ENCODE measurements at regions not wholly inside any gene's neighbourhood (a gene's known extent, or its start where the extent isn't known, plus 50 kb on each side); places are given as distances from the start of the nearest gene placed in this dataset.

DNA sequence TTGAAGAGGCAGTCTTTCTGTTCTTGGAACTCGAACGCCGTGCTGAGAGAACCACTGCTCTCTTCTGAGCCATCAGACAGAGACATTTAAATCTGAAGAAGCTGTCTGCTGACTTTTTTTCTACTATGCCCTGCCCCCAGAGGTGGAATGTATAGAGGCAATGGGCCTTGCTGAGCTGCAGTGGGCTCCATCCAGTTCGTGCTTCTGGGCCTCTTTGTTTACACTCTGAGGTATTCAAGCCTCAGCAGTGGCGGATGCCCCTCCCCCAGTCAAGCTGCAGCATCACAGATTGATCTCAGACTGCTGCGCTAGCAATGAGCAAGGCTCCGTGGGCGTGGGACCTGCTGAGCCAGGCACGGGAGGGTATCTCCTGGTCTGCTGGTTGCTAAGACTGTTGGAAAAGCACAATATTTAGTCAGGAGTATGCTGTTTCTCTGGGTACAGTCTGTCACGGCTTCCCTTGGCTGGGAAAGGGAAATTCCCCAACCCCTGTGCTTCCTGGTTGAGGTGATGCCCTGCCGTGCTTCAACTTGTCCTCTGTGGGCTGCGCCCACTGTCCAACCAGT is 526.8 kb downstream of the CD109 start:
- no peak for TF ChIP-seq YY1 (IDR thresholded peaks at IDR 0.05; ENCODE audit: insufficient read depth, insufficient read length)
- no peak for TF ChIP-seq ZNF274 (IDR thresholded peaks at IDR 0.05; ENCODE audit: low read depth, low read length)
- TF ChIP-seq SUZ12 (IDR thresholded peaks at IDR 0.05; ENCODE audit: extremely low read depth, insufficient read depth, insufficient read length) = no peak
- Histone ChIP-seq H3K36me3 (ENCODE audit: insufficient read depth, insufficient read length, low read length) (no peaks in the 10 kb centered on the region), H3K9me3 (ENCODE audit: insufficient read depth, low read length) (no peaks in the 10 kb centered on the region), H3K4me3 (ENCODE audit: insufficient read length, low read depth) (peak overlapping the region; percentile 3), H3K27me3 (ENCODE audit: insufficient read depth, insufficient read length) (no peaks in the 10 kb centered on the region), H3K9ac (ENCODE audit: insufficient read length, low read depth) (no peak overlapping the region), H3K4me1 (ENCODE audit: insufficient read depth, insufficient read length) (no peaks in the 10 kb centered on the region)
- peak; percentile 61 for DNase-seq (ENCODE audit: low read depth, low spot score)

GRCh38 chr6:74213995-74214394 is 518.0 kb downstream of the CD109 start:
- TF ChIP-seq ZNF274 (IDR thresholded peaks at IDR 0.05; ENCODE audit: low read depth, low read length) (no peak), SUZ12 (IDR thresholded peaks at IDR 0.05; ENCODE audit: extremely low read depth, insufficient read depth, insufficient read length) (no peak), YY1 (IDR thresholded peaks at IDR 0.05; ENCODE audit: insufficient read depth, insufficient read length) (no peak)
- no peak for DNase-seq (ENCODE audit: low read depth, low spot score)
- Histone ChIP-seq H3K9me3 (ENCODE audit: insufficient read depth, low read length) (no peaks in the 10 kb centered on the region), H3K9ac (ENCODE audit: insufficient read length, low read depth) (no peak overlapping the region), H3K4me3 (ENCODE audit: insufficient read length, low read depth) (no peak overlapping the region), H3K27me3 (ENCODE audit: insufficient read depth, insufficient read length) (no peaks in the 10 kb centered on the region), H3K36me3 (ENCODE audit: insufficient read depth, insufficient read length, low read length) (no peaks in the 10 kb centered on the region), H3K4me1 (ENCODE audit: insufficient read depth, insufficient read length) (no peaks in the 10 kb centered on the region)

DNA sequence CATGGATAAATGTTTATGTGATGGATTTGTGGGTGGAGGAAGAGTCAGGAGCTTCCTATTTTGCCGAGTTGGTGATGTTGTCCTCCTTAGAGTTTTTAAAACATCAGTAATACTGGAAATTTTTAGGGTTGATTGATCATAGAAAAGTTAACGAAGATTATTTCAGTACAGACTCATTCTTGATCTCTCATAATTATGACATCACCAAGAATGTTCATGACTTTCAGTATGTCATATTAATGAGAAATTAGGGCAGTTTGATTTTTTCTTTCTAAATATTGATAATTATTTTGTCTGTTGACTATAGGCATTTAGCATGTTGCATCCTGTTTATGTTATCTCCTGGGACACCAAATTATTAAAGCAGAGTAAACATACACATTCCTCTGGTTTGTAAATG is 512.2 kb downstream of the CD109 start:
- DNase-seq (ENCODE audit: low read depth, low spot score) = no peak
- TF ChIP-seq ZNF274 (IDR thresholded peaks at IDR 0.05; ENCODE audit: low read depth, low read length) (no peak), SUZ12 (IDR thresholded peaks at IDR 0.05; ENCODE audit: extremely low read depth, insufficient read depth, insufficient read length) (no peak), YY1 (IDR thresholded peaks at IDR 0.05; ENCODE audit: insufficient read depth, insufficient read length) (no peak)
- Histone ChIP-seq H3K9ac (ENCODE audit: insufficient read length, low read depth) (no peak overlapping the region), H3K27me3 (ENCODE audit: insufficient read depth, insufficient read length) (no peaks in the 10 kb centered on the region), H3K4me1 (ENCODE audit: insufficient read depth, insufficient read length) (no peaks in the 10 kb centered on the region), H3K4me3 (ENCODE audit: insufficient read length, low read depth) (no peak overlapping the region), H3K9me3 (ENCODE audit: insufficient read depth, low read length) (peaks cover 11% of the 10 kb centered on the region; the same call in 1 of the 2 replicates), H3K36me3 (ENCODE audit: insufficient read depth, insufficient read length, low read length) (no peaks in the 10 kb centered on the region)

DNA sequence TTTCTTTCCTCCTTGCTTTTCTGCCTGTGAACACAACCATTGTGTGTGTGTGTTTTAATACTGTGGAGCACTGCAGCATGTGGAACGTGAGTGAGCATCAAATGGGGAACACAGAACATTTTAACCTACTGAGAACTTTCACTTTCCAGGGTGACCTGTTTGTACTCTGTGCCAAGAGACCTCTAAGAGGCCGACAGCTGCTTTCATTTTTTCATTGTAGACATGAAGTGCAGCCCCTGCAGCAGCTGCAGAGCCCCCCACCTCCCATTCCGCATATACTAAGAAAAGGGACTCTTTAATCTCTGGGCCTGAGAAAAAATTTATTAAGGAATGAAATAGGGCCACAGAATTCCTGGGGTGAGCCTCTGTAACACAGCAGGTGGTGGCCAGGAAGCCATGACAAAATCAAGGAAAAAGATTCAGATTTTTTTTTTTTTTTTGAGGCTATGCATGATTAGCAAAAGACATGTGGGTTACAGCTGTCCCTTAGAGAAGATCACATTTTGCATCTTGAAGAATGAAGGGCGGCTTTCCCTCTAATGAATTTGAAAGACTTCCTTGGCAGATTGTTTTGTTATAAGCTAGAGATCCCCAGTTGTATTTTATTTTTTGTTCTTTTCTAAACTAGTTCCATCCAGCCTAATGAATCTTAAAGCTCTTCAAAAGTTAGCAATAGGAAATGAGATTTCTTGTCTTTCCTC is 503.4 kb downstream of the CD109 start:
- Histone ChIP-seq H3K9ac (ENCODE audit: insufficient read length, low read depth) (no peak overlapping the region), H3K4me3 (ENCODE audit: insufficient read length, low read depth) (no peak overlapping the region), H3K36me3 (ENCODE audit: insufficient read depth, insufficient read length, low read length) (no peaks in the 10 kb centered on the region), H3K9me3 (ENCODE audit: insufficient read depth, low read length) (no peaks in the 10 kb centered on the region), H3K4me1 (ENCODE audit: insufficient read depth, insufficient read length) (no peaks in the 10 kb centered on the region), H3K27me3 (ENCODE audit: insufficient read depth, insufficient read length) (no peaks in the 10 kb centered on the region)
- TF ChIP-seq YY1 (IDR thresholded peaks at IDR 0.05; ENCODE audit: insufficient read depth, insufficient read length) = no peak
- TF ChIP-seq ZNF274 (IDR thresholded peaks at IDR 0.05; ENCODE audit: low read depth, low read length) = no peak
- no peak for TF ChIP-seq SUZ12 (IDR thresholded peaks at IDR 0.05; ENCODE audit: extremely low read depth, insufficient read depth, insufficient read length)
- no peak for DNase-seq (ENCODE audit: low read depth, low spot score)

DNA sequence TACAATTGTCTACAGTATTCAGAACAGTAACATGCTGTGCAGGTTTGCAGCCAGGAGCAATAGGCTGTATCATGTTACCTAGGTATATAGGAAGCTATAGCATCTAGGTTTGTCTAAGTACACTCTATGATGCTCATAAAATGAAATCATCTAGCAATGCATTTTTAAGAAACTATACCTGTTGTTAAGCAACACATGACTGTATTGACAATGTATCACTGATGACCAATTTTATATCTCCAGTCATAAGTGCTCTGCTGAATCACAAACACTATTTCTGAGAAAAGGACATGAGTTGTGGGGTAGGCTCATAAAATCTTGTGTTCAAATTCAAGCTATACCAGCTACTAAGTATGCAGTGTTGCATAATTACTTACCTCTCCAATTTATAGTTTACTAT is 501.3 kb downstream of the CD109 start:
- Histone ChIP-seq H3K4me3 (ENCODE audit: insufficient read length, low read depth) (no peak overlapping the region), H3K9me3 (ENCODE audit: insufficient read depth, low read length) (no peaks in the 10 kb centered on the region; the same call in 1 of the 2 replicates)
- no peak for TF ChIP-seq SUZ12 (IDR thresholded peaks at IDR 0.05; ENCODE audit: extremely low read depth, insufficient read depth, insufficient read length)
- TF ChIP-seq ZNF274 (IDR thresholded peaks at IDR 0.05; ENCODE audit: low read depth, low read length) = no peak
- TF ChIP-seq YY1 (IDR thresholded peaks at IDR 0.05; ENCODE audit: insufficient read depth, insufficient read length) = no peak

GRCh38 chr6:74187811-74188210 is 491.8 kb downstream of the CD109 start:
- TF ChIP-seq SUZ12 (IDR thresholded peaks at IDR 0.05; ENCODE audit: extremely low read depth, insufficient read depth, insufficient read length) = no peak
- TF ChIP-seq ZNF274 (IDR thresholded peaks at IDR 0.05; ENCODE audit: low read depth, low read length) = no peak
- TF ChIP-seq YY1 (IDR thresholded peaks at IDR 0.05; ENCODE audit: insufficient read depth, insufficient read length) = no peak
- Histone ChIP-seq H3K36me3 (ENCODE audit: insufficient read depth, insufficient read length, low read length) (no peaks in the 10 kb centered on the region), H3K9ac (ENCODE audit: insufficient read length, low read depth) (no peak overlapping the region), H3K4me3 (ENCODE audit: insufficient read length, low read depth) (no peak overlapping the region), H3K9me3 (ENCODE audit: insufficient read depth, low read length) (no peaks in the 10 kb centered on the region), H3K27me3 (ENCODE audit: insufficient read depth, insufficient read length) (no peaks in the 10 kb centered on the region), H3K4me1 (ENCODE audit: insufficient read depth, insufficient read length) (no peaks in the 10 kb centered on the region)
- DNase-seq (ENCODE audit: low read depth, low spot score) = no peak

More for the DNA sequence above, 501.3 kb downstream of the CD109 start:
- Histone ChIP-seq H3K36me3 (ENCODE audit: insufficient read depth, insufficient read length, low read length) (no peaks in the 10 kb centered on the region), H3K27me3 (ENCODE audit: insufficient read depth, insufficient read length) (no peaks in the 10 kb centered on the region), H3K9ac (ENCODE audit: insufficient read length, low read depth) (no peak overlapping the region), H3K4me1 (ENCODE audit: insufficient read depth, insufficient read length) (no peaks in the 10 kb centered on the region)
- DNase-seq (ENCODE audit: low read depth, low spot score) = no peak

DNA sequence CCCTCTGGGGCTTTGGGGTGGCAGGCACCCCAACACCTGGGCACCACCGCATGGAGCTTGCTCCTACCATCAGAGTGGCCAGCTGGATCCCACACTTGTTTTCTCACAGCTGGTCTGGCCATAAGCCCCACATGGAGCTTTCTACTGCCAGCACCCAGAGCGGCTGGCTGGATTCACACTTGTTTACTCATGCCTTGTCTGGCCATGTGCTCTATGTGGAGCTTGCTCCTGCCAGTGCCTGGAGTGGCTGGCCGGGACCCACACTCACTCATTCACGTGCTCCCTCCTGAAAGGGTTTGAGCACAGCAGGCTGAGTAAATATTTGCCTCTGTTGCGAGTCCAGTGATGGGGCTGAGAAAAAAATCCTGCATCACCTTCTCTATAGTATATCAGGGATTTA is 487.0 kb downstream of the CD109 start:
- H3K27me3 ChIP-seq (ENCODE audit: insufficient read depth, insufficient read length) = no peaks in the 10 kb centered on the region
- DNase-seq (ENCODE audit: low read depth, low spot score) = no peak
- TF ChIP-seq YY1 (IDR thresholded peaks at IDR 0.05; ENCODE audit: insufficient read depth, insufficient read length) = no peak
- no peak for TF ChIP-seq SUZ12 (IDR thresholded peaks at IDR 0.05; ENCODE audit: extremely low read depth, insufficient read depth, insufficient read length)
- TF ChIP-seq ZNF274 (IDR thresholded peaks at IDR 0.05; ENCODE audit: low read depth, low read length) = no peak

More for the DNA sequence above, 487.0 kb downstream of the CD109 start:
- Histone ChIP-seq H3K9me3 (ENCODE audit: insufficient read depth, low read length) (no peaks in the 10 kb centered on the region), H3K36me3 (ENCODE audit: insufficient read depth, insufficient read length, low read length) (no peaks in the 10 kb centered on the region), H3K9ac (ENCODE audit: insufficient read length, low read depth) (no peak overlapping the region), H3K4me3 (ENCODE audit: insufficient read length, low read depth) (no peak overlapping the region), H3K4me1 (ENCODE audit: insufficient read depth, insufficient read length) (no peaks in the 10 kb centered on the region)

Data from NT2/D1 (cell line).